NCI-H2196 treated with DMSO at 0.1 percent for 48 hours (cell line): ENCODE measurements at regions not wholly inside any gene's neighbourhood (a gene's known extent, or its start where the extent isn't known, plus 50 kb on each side); places are given as distances from the start of the nearest gene placed in this dataset.
"Not testable (repeated sequence)": the region's sequence is repeated elsewhere in the genome, so short reads cannot be mapped to it uniquely, and the experiment has no call there.

Source experiments
- DNase-seq: peaks from one replicate; lab custom pipeline; 2025; ENCODE audit not compliant: unreplicated experiment; lab: John Stamatoyannopoulos, UW

DNA sequence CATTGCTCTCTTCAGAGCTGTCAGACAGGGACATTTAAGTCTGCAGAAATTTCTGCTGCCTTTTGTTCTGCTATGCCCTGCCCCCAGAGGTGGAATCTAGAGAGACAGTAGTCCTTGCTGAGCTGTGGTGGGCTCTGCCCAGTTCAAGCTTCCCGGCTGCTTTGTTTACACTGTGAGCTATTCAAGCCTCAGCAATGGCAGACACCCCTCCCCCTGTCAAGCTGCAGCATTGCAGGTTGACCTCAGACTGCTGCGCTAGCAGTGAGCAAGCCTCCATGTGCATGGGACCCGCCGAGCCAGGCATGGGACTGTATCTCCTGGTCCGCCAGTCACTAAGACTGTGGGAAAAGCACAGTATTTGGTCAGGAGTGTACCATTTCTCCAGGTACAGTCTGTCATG, 53.6 kb upstream of the MAPK10 start:
- DNase-seq = not testable (repeated sequence)

DNA sequence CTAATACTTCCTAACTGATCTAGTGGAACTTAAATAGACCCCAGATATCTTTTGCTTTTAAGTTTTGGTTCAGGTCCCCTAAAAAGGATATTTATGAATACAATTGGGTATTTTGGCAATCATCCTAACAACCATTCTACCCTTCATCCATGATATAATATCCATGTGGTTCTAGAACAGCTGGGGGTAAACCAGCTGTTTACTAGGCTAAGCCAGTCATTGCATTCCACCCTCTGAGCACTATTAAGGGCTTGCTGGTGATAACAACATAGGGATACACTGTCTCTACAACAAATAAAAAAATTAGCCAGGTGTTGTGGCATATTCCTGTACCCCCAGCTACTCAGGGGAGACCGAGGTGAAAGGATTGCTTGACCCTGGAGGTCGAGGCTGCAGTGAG, 54.8 kb upstream of the MAPK10 start:
- DNase-seq = no peak

GRCh38 chr4:86416081-86416480, 56.2 kb upstream of the MAPK10 start:
- DNase-seq = no peak

- DNase-seq = no peak
These were observed 61.6 kb upstream of the MAPK10 start for GRCh38 chr4:86421461-86421860.

- DNase-seq = no peak
These were observed 71.8 kb upstream of the MAPK10 start for GRCh38 chr4:86431543-86432116.

GRCh38 chr4:86432559-86433134, 72.8 kb upstream of the MAPK10 start:
- DNase-seq = no peak

- DNase-seq = no peak
These were observed 79.4 kb upstream of the MAPK10 start for GRCh38 chr4:86439293-86439692.

DNA sequence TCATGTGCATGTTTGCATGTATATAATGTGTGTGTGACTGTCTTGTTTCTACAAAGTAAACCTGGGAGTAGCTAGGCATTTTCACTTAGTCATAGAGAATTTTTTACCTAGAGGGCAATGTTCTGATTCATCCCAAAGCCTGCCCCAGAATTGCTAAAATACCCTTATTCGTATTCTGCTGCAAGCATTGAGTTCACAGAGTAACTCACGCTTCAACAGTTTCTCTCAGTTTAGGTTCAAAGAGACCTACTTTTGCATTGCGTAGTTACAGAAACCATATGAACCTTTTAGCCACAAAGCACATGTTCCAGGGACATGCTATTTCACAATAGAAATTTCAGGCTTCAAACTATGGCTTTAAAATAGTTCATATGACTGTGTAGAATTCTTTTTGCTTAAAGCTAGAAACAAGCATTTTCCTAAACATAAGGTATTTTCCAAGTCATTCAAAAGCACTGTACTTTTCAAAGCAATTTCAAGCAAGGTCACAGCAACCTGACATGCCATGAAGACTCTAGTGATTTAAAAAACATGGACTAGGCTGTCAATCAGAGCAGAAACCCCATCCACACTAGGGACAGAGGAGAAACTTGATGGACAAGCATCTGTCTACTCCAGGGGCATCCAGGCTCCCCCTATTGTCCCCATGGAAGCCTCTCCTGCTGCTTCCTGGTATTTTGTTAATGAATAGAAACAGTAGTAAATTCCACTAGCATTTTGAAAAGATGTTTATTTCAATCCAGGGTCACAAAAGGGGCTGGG, 81.5 kb upstream of the MAPK10 start:
- no peak for DNase-seq

DNA sequence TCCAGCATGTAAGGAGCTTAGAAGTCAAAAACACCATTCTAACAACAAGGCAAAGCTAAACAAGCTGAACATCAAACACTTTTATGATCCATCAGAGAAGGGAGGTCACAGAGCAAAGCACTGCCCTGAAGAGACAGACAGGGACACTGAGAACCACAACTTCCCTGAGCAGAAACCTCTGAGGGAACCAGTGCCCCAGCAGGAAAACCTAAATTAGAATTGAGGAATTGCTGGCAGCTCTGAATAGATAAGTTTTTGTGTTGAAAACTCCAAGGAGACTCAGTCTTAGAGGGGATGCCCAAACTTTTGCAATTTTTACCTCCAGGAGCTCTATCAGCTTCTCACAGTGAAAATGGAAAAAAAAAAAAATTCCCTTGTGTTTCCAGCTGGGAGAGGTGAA, 83.0 kb upstream of the MAPK10 start:
- no peak for DNase-seq

- DNase-seq = no peak
These were observed 83.6 kb upstream of the MAPK10 start for GRCh38 chr4:86443495-86443894.

DNA sequence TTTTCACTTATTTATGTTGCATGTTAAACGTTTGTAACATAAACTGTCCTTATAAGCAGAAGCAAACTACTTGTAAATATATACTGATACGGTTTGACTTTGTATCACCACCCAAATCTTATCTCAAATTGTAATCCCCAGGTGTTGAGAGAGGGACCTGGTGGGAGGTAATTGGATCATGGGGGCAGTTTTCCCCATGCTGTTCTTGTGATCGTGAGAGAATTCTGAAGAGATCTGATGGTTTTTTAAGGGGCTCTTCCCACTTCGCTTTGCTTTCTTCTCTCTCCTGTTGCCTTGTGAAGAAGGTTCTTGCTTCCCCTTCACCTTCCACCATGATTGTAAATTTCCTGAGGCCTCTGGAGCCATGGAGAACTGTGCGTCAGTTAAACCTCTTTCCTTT, 87.1 kb upstream of the MAPK10 start:
- DNase-seq = no peak

DNA sequence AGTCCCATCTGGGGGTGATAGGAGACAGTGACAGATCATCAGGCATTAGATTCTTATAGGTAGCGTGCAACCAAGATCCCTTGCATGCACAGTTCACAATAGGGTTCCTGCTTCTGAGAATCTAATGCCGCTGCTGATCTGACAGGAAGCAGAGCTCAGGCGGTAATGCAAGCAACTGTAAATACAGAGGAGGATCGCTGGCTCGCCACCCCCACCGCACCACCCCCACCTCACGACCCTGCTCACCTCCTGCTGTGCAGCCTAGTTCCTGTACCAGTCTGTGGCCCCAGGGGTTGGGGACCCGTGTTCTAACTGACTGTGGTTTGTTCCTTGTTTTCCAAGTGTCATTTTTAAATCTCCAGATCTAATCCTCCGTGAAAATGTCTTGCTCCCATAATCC, 89.0 kb upstream of the MAPK10 start:
- no peak for DNase-seq

GRCh38 chr4:86449746-86450588, 90.1 kb upstream of the MAPK10 start:
- DNase-seq = no peak

DNA sequence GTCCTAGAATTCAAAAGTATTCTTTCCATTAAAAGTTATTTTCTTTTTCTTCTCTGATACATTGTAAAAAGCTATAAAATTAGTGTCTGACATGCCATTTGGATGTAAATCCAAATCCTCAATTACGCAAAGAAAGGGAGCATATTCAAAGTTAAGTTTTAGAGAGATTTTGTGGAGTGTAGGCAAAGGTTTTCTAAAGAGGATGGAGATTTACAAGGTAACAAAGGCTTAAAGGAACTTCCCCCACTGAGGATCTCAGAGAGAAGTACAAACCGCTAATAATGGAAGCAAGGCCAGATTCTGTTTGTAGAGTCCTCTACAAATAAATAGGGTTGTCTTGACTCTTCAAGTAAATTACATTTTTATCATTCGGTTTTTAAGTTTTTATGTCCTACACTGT, 91.0 kb upstream of the MAPK10 start:
- DNase-seq = no peak

GRCh38 chr4:86451560-86452330, 91.9 kb upstream of the MAPK10 start:
- no peak for DNase-seq

GRCh38 chr4:86452422-86452891, 92.6 kb upstream of the MAPK10 start:
- no peak for DNase-seq

- DNase-seq = no peak
These were observed 93.2 kb upstream of the MAPK10 start for GRCh38 chr4:86452924-86453531.

GRCh38 chr4:86453611-86454072, 93.8 kb upstream of the MAPK10 start:
- not testable (repeated sequence) for DNase-seq

DNA sequence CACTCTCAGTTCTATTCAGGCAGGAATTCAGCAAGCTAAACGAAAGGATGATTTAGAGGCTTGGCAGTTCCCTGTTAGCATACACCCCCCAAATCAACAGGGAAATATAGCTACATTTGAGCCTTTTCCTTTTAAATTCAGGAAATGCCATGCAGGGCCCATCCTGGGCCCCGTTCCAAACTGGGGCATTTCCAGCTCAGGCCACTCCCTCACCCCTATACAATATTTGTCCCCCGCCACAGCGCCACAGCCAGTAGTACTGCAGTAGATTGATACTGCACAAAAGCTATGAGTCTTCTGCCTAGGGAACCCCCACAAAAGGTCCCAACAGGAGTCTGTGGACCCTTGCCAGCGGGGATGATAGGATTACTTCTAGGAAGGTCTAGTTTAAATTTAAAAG, 102.0 kb upstream of the MAPK10 start:
- no peak for DNase-seq

- no peak for DNase-seq
These were observed 112.6 kb upstream of the MAPK10 start for GRCh38 chr4:86472377-86473019.
